ENCODE measurements at regions not wholly inside any gene's neighbourhood (a gene's known extent, or its start where the extent isn't known, plus 50 kb on each side); places are given as distances from the start of the nearest gene placed in this dataset.
A peak's percentile ranks its signal among the peaks of the same experiment; 100 is the strongest.

DNA sequence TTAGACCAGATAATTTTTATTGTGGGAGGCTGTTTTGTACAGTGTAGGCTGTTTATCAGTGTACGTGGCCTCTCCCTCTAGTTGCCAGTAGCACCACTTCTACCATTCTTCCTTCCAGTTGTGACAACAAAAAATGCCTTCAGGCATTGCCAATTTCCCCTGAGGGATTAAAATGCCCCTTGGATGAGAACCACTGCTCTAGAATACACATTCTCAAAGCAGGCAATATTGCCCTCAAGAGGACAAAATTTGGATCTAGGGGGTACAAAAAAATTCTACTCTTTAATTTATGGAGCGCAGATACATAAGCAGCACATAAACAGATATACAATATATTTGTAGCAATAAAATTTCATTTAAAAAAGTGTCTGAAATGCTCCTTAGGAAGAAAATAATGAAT is 674.6 kb downstream of the PTPRC start:
- Mint-ChIP-seq H3K27ac (no peak overlapping the region), H3K36me3 (peaks cover 0 to 15% of the 10 kb centered on the region in 2 donors), H3K9me3 (peaks cover 0 to 9% of the 10 kb centered on the region in 2 donors)
- ATAC-seq (no peak), DNase-seq (ENCODE audit: low spot score in 2 of 2) (no peak)

DNA sequence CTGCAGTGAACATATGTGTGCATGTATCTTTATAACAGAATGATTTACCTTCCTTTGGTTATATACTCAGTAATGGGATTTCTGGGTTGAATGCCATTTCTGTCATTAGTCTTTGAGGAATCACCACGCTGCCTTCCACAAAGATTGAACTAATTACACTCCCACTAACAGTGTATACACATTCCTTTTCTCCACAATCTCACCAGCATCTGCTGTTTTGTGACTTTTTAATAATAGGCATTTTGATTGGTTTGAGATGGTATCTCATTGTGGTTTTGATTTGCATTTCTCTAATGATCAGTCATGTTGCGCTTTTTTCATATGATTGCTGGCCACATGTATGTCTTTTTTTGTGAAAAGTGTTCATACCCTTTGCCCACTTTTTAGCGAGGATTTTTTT is 680.5 kb downstream of the PTPRC start:
- H3K36me3 Mint-ChIP-seq: no peaks in the 10 kb centered on the region
- H3K9me3 Mint-ChIP-seq: no peaks in the 10 kb centered on the region
- no peak for ATAC-seq
- H3K27ac Mint-ChIP-seq: no peak overlapping the region
- no peak for DNase-seq (ENCODE audit: low spot score in 2 of 2)

DNA sequence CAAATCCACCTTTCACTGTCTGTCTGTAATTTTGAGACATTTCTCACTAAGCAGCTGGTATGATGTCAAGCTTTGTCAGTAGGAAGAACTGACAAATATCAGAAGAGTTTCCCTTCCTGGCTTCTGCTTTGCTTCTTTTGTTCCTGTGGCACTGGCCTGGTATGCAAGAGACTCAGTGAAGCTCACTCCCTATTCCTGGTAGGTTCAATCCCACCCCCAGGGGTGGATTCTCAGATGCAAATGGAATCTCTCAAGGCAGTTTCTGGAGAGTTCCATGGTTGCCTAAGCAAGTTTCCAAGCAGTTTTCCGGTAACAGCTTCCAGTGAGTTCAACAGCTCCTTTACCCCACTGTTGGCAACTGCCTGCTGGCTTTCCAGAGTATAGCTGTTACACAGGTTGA is 683.4 kb downstream of the PTPRC start:
- ATAC-seq: no peak

DNA sequence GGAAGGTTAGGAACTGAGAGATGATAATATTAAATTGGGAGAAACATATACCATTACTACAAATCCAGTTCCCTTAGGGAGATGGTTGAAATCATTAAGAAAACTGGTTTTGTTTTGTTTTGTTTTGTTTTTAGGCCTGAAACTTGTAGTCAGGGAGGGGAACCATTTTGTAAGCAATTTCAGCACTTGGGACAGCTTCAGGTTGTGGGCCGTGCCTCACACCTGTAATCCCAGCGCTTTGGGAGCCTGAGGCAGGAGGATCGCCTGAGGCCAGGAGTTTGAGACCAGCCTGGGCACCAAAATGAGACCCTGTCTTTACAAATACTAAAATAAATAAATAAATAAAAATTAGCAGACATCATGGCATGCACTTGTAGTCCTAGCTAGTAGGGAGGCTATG is 694.3 kb upstream of the NR5A2 start:
- DNase-seq (ENCODE audit: low spot score in 2 of 2): no peak
- no peaks in the 10 kb centered on the region for H3K9me3 Mint-ChIP-seq
- no peak overlapping the region for H3K27ac Mint-ChIP-seq
- ATAC-seq: no peak
- no peaks in the 10 kb centered on the region for H3K36me3 Mint-ChIP-seq

More for the DNA sequence above, 683.4 kb downstream of the PTPRC start:
- peaks cover 0 to 4% of the 10 kb centered on the region in 2 donors for H3K9me3 Mint-ChIP-seq
- no peaks in the 10 kb centered on the region for H3K36me3 Mint-ChIP-seq
- no peak for DNase-seq (ENCODE audit: low spot score in 2 of 2)
- H3K27ac Mint-ChIP-seq: no peak overlapping the region

- DNase-seq (ENCODE audit: low spot score in 2 of 2): no peak
- H3K9me3 Mint-ChIP-seq: no peaks in the 10 kb centered on the region
- ATAC-seq: no peak
- H3K27ac Mint-ChIP-seq: no peak overlapping the region
- no peaks in the 10 kb centered on the region for H3K36me3 Mint-ChIP-seq
These were observed 692.0 kb upstream of the NR5A2 start for GRCh38 chr1:199335496-199335895.

GRCh38 chr1:199336745-199337640 is 690.5 kb upstream of the NR5A2 start:
- DNase-seq (ENCODE audit: low spot score in 2 of 2) (no peak), ATAC-seq (no peak)
- Mint-ChIP-seq H3K9me3 (no peaks in the 10 kb centered on the region), H3K36me3 (no peaks in the 10 kb centered on the region), H3K27ac (no peak overlapping the region)

GRCh38 chr1:199338760-199339159 is 688.8 kb upstream of the NR5A2 start:
- ATAC-seq (no peak), DNase-seq (ENCODE audit: low spot score in 2 of 2) (no peak)
- no peak overlapping the region for H3K27ac Mint-ChIP-seq
- H3K9me3 Mint-ChIP-seq: peaks cover 3% of the 10 kb centered on the region in 2 donors
- no peaks in the 10 kb centered on the region for H3K36me3 Mint-ChIP-seq

- ATAC-seq (no peak), DNase-seq (ENCODE audit: low spot score in 2 of 2) (no peak)
- no peak overlapping the region for H3K27ac Mint-ChIP-seq
- peaks cover 5 to 7% of the 10 kb centered on the region in 2 donors for H3K36me3 Mint-ChIP-seq
- H3K9me3 Mint-ChIP-seq: peaks cover 10 to 16% of the 10 kb centered on the region in 2 donors
These were observed 675.2 kb upstream of the NR5A2 start for GRCh38 chr1:199352351-199352750.

- DNase-seq (ENCODE audit: low spot score in 2 of 2) (no peak), ATAC-seq (no peak)
- peaks cover 3 to 7% of the 10 kb centered on the region in 2 donors for H3K36me3 Mint-ChIP-seq
- H3K9me3 Mint-ChIP-seq: peaks cover 10% of the 10 kb centered on the region in 2 donors
- no peak overlapping the region for H3K27ac Mint-ChIP-seq
These were observed 673.6 kb upstream of the NR5A2 start for GRCh38 chr1:199353906-199354305.

DNA sequence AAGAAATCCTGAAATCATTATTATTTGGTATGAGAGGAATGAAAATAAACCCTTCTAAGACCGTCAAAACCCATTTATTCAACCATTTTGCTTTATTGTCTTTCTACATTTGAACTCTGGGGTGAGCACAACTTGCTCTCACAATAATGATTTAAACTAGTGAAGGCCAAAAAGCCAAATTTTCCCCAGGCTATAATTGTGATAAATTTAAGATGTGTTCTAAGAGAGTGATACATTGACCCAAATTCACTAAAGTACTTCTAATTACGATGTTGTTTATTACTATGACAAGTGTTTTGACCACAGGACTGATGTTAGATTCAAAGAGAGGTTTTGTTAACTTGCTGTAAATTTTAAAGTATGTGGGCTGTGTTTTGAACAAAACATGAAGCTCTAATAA is 670.9 kb upstream of the NR5A2 start:
- Mint-ChIP-seq H3K27ac (no peak overlapping the region), H3K36me3 (peaks cover 0 to 7% of the 10 kb centered on the region in 2 donors), H3K9me3 (peaks cover 7 to 8% of the 10 kb centered on the region in 2 donors)
- DNase-seq (ENCODE audit: low spot score in 2 of 2) (no peak), ATAC-seq (no peak)

DNA sequence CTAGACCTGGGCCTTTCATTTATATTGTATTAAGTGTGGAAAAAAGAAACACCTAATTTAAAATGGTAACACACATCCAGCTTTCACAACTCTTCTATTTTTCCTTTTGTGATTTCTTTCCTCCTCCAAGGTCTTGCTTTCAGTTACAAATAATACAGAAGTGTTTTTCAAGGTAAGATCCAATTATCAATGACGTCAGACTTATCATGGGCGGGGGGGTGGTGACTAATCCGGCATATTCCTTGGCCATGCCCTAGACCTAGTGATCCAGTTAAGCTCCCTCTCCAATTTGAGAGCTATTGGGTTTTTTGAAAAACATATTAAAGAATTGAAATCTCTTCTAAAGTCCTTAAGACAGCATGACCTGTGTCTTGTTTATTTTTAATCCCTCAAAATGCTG is 669.9 kb upstream of the NR5A2 start:
- DNase-seq (ENCODE audit: low spot score in 2 of 2) (no peak), ATAC-seq (no peak)
- peaks cover 7 to 8% of the 10 kb centered on the region in 2 donors for H3K9me3 Mint-ChIP-seq
- H3K36me3 Mint-ChIP-seq: peaks cover 0 to 7% of the 10 kb centered on the region in 2 donors
- H3K27ac Mint-ChIP-seq: no peak overlapping the region

- Mint-ChIP-seq H3K27ac (no peak overlapping the region), H3K36me3 (no peaks in the 10 kb centered on the region), H3K9me3 (no peaks in the 10 kb centered on the region)
- ATAC-seq (peak in 1 of 2 donors; percentile 71), DNase-seq (ENCODE audit: low spot score in 2 of 2) (no peak)
These were observed 664.5 kb upstream of the NR5A2 start for GRCh38 chr1:199362996-199363395.

- Mint-ChIP-seq H3K9me3 (peaks cover 0 to 4% of the 10 kb centered on the region in 2 donors), H3K36me3 (no peaks in the 10 kb centered on the region), H3K27ac (no peak overlapping the region)
- DNase-seq (ENCODE audit: low spot score in 2 of 2): no peak
- peak; percentile 50 to 67 for ATAC-seq
These were observed 654.4 kb upstream of the NR5A2 start for GRCh38 chr1:199373139-199373538.

DNA sequence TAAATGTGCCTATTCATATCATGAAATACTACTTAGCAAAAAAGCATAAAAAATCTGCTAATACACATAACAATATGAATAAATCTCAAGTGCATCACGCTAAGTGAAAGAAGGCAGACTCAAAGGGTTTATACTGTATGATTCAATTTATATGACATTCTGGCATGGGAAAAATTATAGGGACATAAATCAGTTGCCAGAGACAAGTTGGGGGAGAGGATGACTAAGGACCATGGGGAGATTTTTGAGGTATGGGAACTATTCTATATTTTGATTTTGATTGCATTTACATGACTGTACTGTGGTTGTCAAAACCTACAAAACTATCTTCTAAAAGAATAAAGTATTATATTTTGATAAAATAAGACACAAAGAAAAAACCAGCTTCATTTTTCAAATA is 650.3 kb upstream of the NR5A2 start:
- ATAC-seq: no peak
- no peak for DNase-seq (ENCODE audit: low spot score in 2 of 2)
- Mint-ChIP-seq H3K36me3 (no peaks in the 10 kb centered on the region), H3K27ac (no peak overlapping the region), H3K9me3 (no peaks in the 10 kb centered on the region)

GRCh38 chr1:199383793-199384192 is 643.7 kb upstream of the NR5A2 start:
- no peaks in the 10 kb centered on the region for H3K36me3 Mint-ChIP-seq
- no peak overlapping the region for H3K27ac Mint-ChIP-seq
- ATAC-seq (no peak), DNase-seq (ENCODE audit: low spot score in 2 of 2) (no peak)
- no peaks in the 10 kb centered on the region for H3K9me3 Mint-ChIP-seq

DNA sequence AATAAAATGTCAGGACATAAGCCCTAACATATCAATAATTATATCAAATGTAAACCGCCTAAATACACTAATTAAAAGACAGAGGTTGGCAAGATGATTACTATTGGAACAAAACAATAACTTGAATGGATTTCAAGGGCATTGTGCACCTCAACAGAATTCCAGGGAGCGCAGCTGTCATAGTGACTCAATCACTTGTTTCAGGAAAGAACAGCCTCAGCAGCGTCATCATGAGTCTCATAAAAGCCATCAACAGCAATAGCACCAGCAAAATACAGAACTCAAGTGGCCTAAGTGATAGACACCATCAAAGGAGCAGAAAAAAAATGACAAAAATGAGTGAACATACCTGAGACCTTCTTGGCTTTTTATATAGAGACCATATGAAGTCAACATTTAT is 632.7 kb upstream of the NR5A2 start:
- ATAC-seq: no peak
- H3K27ac Mint-ChIP-seq: no peak overlapping the region
- no peak for DNase-seq (ENCODE audit: low spot score in 2 of 2)
- H3K9me3 Mint-ChIP-seq: no peaks in the 10 kb centered on the region
- no peaks in the 10 kb centered on the region for H3K36me3 Mint-ChIP-seq

- Mint-ChIP-seq H3K9me3 (no peaks in the 10 kb centered on the region), H3K36me3 (no peaks in the 10 kb centered on the region), H3K27ac (no peak overlapping the region)
- DNase-seq (ENCODE audit: low spot score in 2 of 2): no peak
- ATAC-seq: no peak
These were observed 631.1 kb upstream of the NR5A2 start for GRCh38 chr1:199396456-199396855.

Data from activated naive CD4-positive, alpha-beta T cell treated with anti-CD3 and anti-CD28 coated beads, Interleukin-2, amount 50 U/mL, for 72 hours (primary cell).